NAMALWA (cell line): ENCODE measurements at regions not wholly inside any gene's neighbourhood (a gene's known extent, or its start where the extent isn't known, plus 50 kb on each side); places are given as distances from the start of the nearest gene placed in this dataset.
"Not testable (repeated sequence)": the region's sequence is repeated elsewhere in the genome, so short reads cannot be mapped to it uniquely, and the experiment has no call there.

Source experiments
- DNase-seq: peaks from one replicate; pipeline ENCODE4 v3.0.0-alpha.2; 2015; ENCODE audit warnings: low spot score

GRCh38 chr16:63130942-63131341 lies 1094.7 kb upstream of the CDH8 start:
- DNase-seq: no peak

DNA sequence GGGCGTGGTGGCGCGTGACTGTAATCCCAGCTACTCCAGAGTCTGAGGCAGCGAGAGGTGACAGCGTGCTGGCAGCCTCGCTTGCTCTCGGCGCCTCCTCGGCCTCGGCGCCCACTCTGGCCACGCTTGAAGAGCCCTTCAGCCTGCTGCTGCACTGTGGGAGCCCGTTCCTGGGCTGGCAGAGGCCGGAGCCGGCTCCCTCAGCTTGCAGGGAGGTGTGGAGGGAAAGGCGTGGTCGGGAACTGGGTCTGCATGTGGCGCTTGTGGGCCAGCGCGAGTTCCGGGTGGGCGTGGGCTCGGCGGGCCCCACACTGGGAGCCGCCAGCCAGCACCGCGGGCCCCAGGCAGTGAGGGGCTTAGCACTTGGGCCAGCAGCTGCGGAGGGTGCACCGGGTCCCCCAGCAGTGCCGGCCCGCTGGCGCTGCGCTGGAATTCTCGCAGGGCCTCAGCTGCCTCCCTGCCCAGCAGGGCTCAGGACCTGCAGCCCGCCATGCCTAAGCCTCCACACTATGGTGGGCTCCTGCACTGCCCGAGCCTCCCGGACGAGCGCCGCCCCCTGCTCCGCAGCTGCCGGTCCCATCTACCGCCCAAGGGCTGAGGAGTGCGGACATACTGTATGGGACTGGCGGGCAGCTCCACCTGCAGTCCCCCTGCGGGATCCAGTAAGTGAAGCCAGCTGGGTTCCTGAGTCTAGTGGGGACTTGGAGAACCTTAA lies 1093.3 kb upstream of the CDH8 start:
- no peak for DNase-seq

DNA sequence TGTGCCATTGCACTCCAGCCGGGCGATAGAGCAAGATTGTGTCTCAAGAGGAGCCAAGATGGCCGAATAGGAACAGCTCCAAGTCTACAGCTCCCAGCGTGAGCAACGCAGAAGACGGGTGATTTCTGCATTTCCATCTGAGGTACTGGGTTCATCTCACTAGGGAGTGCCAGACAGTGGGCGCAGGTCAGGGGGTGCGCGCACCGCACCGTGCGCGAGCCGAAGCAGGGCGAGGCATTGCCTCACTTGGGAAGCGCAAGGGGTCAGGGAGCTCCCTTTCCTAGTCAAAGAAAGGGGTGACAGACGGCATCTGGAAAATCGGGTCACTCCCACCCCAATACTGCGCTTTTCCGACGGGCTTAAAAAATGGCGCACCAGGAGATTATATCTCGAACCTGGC lies 1083.7 kb upstream of the CDH8 start:
- not testable (repeated sequence) for DNase-seq

GRCh38 chr16:63100082-63100481 lies 1063.8 kb upstream of the CDH8 start:
- DNase-seq: no peak

- DNase-seq: no peak
These were observed 1060.6 kb upstream of the CDH8 start for GRCh38 chr16:63096857-63097256.

- no peak for DNase-seq
These were observed 1056.5 kb upstream of the CDH8 start for GRCh38 chr16:63092736-63093135.

- no peak for DNase-seq
These were observed 1045.9 kb upstream of the CDH8 start for GRCh38 chr16:63082101-63082500.

- DNase-seq: no peak
These were observed 1044.5 kb upstream of the CDH8 start for GRCh38 chr16:63080746-63081145.

DNA sequence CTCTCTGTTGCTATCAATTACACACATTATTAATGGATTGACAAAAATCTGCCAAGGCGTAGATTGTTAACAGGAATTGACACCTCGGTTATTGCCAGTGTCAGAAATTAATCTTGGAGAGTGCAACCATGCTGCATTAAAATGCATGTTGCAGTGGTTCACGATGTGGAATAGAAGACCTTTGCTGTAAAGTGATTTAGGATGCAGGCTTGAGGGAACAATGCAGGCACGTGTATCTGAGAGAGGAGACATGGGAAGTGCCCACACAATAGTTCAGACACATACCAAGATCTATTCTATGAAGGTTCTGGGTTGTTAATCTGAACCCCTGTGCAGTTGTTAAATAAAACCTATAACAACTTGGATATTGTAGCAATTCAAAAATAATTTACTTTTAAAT lies 1032.8 kb upstream of the CDH8 start:
- DNase-seq: no peak

- no peak for DNase-seq
These were observed 1030.9 kb upstream of the CDH8 start for GRCh38 chr16:63067141-63067540.

GRCh38 chr16:63066552-63066951 lies 1030.3 kb upstream of the CDH8 start:
- DNase-seq: no peak

DNA sequence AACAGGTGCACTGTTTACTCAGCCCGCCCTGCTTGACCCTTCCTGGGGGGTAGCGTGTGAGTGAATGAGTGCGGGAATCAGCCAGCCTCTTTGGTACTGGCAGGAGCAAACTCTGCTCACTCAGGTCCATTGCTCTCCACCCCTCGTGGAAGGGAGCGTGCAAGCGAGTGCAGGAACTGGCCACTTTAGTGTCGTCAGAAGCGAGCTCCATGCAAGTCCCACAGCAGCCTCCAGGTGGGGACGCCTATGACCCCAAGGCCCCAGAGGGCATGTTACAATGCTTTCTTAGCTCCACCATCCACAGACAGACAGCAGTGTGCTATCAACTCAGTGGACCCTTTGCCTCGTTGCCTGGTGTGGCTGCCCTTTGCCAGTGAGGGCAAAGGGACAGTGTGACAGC lies 1025.1 kb upstream of the CDH8 start:
- DNase-seq: peak; percentile 3

DNA sequence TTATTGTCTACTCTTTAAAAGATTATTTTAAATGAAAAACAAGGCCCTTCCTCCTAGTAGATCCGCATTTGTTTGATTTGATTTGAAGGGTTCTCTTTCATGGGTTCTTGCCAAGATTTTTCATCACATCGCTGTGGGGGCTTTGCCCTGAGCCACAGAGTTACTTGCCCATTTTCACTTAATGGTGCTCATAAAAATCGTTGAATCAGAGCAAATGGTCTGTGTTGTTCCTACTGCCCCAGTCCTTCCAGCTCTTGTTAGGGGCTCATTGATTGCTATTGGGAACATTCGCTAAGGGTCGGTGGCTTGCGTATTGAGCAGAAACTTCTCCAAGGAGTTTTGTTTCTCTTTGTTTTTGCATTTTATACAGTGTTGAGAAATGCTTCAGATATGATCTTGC lies 1023.4 kb upstream of the CDH8 start:
- no peak for DNase-seq

DNA sequence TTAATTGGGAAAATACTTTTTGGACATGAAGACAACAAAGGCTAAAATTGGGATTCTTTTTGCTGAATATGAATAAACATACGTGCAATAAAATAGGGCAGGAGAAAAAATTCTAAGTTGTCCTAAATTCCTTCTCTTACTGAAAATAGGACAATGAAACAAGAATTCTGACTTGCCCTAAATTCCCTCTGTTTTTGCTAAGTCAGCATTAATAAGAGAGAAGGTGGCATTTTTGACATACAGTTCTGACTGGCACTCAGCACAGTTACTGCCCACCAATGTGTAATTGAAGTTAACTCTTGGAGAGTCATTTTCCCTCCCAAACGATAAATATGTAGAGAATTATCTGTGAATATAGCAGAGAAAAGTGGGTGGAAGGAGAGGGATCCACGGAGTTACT lies 1021.1 kb upstream of the CDH8 start:
- no peak for DNase-seq

DNA sequence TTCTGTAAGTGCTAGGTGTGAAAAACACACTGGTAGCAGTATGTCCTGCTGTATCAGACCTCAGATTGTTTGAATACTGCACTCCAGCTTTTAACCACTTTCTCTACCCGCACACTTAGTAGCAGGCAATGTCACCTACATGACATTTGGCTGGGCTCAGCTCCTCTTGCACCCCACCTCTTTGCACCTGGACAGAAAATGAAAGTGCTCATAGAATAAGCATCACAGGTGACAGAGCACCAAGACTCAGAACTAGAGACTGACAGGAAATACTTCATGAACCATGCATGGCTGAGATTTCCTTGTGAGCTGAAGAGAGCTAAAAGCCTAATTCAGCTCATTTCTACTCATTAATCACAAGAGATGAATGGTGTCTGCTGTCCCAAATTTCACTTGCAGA lies 1014.2 kb upstream of the CDH8 start:
- DNase-seq: no peak

DNA sequence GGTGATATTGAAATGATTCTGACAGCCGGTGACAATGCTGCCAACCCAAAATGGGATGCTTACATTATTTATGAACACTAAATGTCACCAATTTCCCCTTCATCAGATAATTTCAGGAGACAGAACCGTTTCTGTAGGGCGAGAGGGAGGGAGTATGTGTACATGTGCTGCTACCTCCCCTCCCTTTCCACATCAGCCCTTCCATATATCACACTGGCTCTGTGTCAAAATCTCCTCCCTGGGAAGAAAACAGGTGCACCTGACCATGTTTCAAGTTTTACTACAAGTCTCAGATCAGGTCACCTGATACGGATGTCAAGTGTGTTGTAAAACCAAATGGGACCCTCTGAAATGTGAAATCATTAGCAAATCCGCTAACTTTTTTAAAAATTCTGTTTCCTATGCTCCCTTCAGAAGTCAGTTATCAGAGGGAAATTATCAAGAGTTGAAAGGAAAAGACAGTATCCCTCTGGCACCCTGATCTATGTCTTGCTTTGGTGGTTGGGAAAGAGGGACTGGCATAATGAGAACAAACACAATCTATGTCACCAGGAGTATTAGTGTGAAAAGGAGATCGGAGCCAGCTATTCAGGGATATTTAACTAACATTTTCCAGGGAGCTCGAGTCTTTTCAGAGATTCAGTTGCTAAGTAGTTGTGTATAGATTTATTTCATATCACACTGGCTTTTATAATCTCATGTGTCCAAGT lies 1002.3 kb upstream of the CDH8 start:
- DNase-seq: no peak

DNA sequence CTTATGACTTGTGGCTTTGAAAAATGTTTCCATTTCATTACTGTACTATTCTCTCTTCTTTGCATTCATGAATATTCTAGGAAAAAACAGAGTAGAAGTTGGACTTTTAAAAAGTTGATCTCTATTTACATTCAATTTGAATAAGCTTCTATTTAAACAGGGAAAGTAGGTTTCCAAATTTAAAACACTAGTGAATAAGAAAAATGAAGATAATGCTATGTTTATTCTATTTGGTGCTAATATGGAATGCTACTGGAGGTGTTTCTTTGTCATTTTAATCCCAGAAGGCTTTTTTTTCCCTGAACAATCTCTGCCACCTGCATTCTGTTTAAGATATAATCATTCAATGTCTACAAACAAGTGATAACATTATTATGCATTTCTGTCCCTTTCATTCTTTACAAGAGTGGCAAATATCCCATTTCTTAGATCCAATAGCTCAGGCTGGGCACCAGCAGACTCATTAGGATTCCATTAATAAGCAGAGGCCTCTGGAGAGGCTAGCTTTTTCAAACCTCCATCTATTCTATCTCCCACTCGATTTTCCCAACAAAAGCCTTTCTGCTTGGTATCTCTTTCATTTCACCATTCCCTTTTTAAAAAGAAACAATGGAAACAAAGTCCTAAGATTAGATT lies 1001.6 kb upstream of the CDH8 start:
- DNase-seq: no peak

GRCh38 chr16:63018581-63019223 lies 982.5 kb upstream of the CDH8 start:
- no peak for DNase-seq

GRCh38 chr16:63008688-63009087 lies 972.5 kb upstream of the CDH8 start:
- DNase-seq: no peak

GRCh38 chr16:63005356-63005755 lies 969.1 kb upstream of the CDH8 start:
- no peak for DNase-seq

DNA sequence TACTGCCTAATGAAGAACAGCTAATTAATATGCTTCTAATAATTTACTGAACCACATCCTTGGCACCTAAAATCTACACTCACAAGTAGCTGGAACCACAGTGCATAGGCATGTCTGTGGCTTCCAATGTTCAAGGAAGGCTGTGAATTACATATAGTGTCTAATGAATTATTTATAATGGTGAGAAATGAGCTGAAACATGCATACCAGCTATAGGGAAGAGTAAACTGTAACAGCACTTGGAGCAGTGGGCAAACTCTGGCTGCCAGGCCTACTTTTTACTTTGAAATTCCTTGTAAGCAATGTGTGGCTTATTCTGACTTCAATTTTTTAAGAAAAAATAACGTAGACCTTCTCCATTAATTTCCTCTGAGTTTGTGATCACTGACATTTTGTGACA lies 953.2 kb upstream of the CDH8 start:
- DNase-seq: no peak

DNA sequence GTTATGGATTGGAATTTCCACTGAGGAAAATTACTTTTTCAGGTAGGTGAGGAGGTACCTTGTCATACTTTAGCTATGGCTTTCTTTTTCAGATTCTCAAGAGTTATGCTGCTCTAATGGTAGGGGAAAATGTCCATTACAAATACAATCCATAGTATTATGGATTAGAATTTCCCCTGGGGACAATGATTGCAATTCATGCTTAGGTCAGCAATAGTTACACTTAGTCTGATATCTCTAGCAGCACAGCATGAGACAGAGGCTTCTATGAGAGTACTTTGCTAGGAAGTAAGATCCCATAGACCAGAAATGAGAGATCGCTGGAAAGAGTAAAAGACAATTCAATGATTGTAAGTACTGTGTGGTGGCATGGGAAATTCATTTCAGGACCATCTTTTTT lies 949.5 kb upstream of the CDH8 start:
- DNase-seq: no peak

GRCh38 chr16:62978451-62978850 lies 942.2 kb upstream of the CDH8 start:
- no peak for DNase-seq
